Omental fat pad (tissue), 3 donors: ENCODE measurements at regions not wholly inside any gene's neighbourhood (a gene's known extent, or its start where the extent isn't known, plus 50 kb on each side); places are given as distances from the start of the nearest gene placed in this dataset. TPM values are rescaled to one million over a fixed set of nuclear protein-coding genes. Genes with fewer than 3 reads are reported as not detected.

ENCODE experiments used
- ATAC-seq: fragments of 150-250 bp; one replicate; pipeline ENCODE4 v1.9.1; 2016; ENCODE audit warnings: mild to moderate bottlenecking, moderate library complexity; ENCODE audit not compliant: low FRiP score
- DNase-seq: peaks from one replicate; pipeline ENCODE4 v3.0.0-alpha.2; 2019; ENCODE audit warnings: low spot score
- small RNA-seq: library from RNA; depleted of rRNA; stranded (forward); fragments of <200 nt; gene quantifications from one replicate; pipeline ENCODE3, GENCODE V24; 2016
- TF ChIP-seq, protein P1 (sequence below), 3 donors: fragments of 450-650 bp; IDR thresholded peaks; one replicate each; pipeline ENCODE4 v1.5.1; 2016 to 2017; ENCODE audit warnings: antibody characterized with exemption in 3 of 3, mild to moderate bottlenecking in 3 of 3, moderate library complexity in 2 of 3

DNA sequence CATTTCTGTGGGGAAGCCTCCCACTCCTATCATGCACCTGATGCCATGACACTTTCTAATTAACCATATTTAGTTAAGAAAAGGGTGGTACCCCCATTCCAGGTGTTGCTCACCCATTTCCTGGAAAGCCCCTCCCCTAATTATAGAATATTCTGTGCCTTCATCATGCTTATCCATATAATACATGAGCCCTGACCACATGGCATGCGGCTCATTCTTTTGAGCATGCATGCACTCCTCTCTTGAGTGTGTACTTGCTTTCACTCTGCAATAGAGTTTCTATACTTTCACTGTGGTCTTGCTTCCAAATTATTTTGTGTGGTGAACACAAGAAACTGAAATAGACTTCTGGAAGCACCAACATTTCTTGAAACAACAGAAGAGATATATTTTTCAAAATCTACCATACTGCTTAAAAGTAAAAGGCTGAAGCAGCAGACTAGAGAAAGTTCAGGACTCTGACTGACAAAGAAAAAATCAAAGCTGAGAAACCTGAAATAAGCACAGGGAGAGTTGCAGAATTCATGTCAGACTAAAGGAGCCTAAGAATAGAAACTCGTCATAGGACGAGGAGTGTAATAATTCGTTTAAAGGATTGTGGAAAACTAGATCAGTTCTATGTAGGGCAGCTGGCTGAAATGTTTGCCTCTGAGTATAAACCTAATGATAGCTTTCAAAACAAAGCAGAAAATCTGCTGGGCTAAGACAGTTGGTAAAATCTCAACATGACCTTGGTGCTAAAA is 144.8 kb downstream of the KITLG start:
- TF ChIP-seq, protein P1, sequence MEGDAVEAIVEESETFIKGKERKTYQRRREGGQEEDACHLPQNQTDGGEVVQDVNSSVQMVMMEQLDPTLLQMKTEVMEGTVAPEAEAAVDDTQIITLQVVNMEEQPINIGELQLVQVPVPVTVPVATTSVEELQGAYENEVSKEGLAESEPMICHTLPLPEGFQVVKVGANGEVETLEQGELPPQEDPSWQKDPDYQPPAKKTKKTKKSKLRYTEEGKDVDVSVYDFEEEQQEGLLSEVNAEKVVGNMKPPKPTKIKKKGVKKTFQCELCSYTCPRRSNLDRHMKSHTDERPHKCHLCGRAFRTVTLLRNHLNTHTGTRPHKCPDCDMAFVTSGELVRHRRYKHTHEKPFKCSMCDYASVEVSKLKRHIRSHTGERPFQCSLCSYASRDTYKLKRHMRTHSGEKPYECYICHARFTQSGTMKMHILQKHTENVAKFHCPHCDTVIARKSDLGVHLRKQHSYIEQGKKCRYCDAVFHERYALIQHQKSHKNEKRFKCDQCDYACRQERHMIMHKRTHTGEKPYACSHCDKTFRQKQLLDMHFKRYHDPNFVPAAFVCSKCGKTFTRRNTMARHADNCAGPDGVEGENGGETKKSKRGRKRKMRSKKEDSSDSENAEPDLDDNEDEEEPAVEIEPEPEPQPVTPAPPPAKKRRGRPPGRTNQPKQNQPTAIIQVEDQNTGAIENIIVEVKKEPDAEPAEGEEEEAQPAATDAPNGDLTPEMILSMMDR (IDR thresholded peaks at IDR 0.05), result no peak
- DNase-seq, result no peak
- no peak for ATAC-seq

DNA sequence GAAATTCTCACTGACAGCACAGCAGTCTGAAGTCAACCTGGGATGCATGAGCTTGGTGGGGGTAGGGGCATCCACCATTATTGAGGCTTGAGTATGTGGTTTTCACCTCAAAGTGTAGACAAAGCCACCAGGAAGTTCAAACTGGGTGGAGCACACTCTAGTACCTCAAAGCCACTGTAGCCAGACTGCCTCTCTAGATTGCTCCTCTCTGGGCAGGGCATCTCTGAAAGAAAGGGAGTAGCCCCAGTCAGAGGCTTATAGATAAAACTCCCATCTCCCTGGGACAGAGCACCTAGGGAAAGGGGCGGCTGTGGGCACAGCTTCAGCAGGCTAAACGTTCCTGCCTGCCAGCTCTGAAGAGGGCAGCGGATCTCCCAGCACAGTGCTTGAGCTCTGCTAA is 143.0 kb downstream of the KITLG start:
- no peak for ATAC-seq
- DNase-seq, result no peak
- TF ChIP-seq, protein P1 (IDR thresholded peaks at IDR 0.05), result no peak

Small RNA genes lying in the stretch of these regions (small RNA-seq; reads per million reads assigned to genes)
- gene RF00019, result not detected
